Right cardiac atrium (tissue), 5 donors: ENCODE measurements at regions not wholly inside any gene's neighbourhood (a gene's known extent, or its start where the extent isn't known, plus 50 kb on each side); places are given as distances from the start of the nearest gene placed in this dataset.

Experiments used
- ATAC-seq, 2 donors: fragments of 200-7000 bp; cut with Tn5 transposase; one replicate each; pipeline versions ENCODE4 v1.8.0 to v1.9.1; 2020; ENCODE audit warnings: moderate library complexity in 2 of 2, mild to moderate bottlenecking in 1 of 2
- DNase-seq, 3 donors: peaks; one replicate each; pipeline ENCODE4 v3.0.0-alpha.2; 2020
- H3K27ac ChIP-seq: one replicate; pipeline ENCODE4 v1.5.1; 2013; ENCODE audit warnings: mild to moderate bottlenecking, low read length, control low read depth, moderate library complexity
- H3K27me3 ChIP-seq: one replicate; pipeline ENCODE4 v1.6.1; 2013; ENCODE audit not compliant: control insufficient read depth, insufficient read depth
- H3K4me1 ChIP-seq: one replicate; pipeline ENCODE4 v1.6.1; 2013; ENCODE audit warnings: low read length; ENCODE audit not compliant: control insufficient read depth, insufficient read depth
- H3K4me3 ChIP-seq: one replicate; pipeline ENCODE4 v1.5.1; 2013; ENCODE audit warnings: low read length, control low read depth
- H3K9me3 ChIP-seq: one replicate; pipeline ENCODE4 v1.6.1; 2013; ENCODE audit warnings: low read length; ENCODE audit not compliant: control insufficient read depth
- WGBS: extraction: QIAGEN DNeasy Blood & Tissue Kit; methylation state at CpG from one replicate; pipeline ENCODE4 v1.1.7; 2013; 5-methylcytosine and 5-hydroxymethylcytosine counted together
- intact Hi-C, 4 donors: fragments of 100-400 bp; cut with DNase I; formaldehyde crosslinking; loops; one replicate each; pipeline versions ENCODE4 v1.11.0 to v1.14.0; 2022 to 2023
- donor health status: healthy with polysubstance abuse.
- donor health status: DM: no; HTN: yes; CAD: no.
- donor health status: DM: no; HTN: no; CAD: no.
- donor health status: DM: no; HTN: yes; CAD: no; lungs with severe emphysema.
- donor health status: DM: yes; HTN: yes; CAD: no.

DNA sequence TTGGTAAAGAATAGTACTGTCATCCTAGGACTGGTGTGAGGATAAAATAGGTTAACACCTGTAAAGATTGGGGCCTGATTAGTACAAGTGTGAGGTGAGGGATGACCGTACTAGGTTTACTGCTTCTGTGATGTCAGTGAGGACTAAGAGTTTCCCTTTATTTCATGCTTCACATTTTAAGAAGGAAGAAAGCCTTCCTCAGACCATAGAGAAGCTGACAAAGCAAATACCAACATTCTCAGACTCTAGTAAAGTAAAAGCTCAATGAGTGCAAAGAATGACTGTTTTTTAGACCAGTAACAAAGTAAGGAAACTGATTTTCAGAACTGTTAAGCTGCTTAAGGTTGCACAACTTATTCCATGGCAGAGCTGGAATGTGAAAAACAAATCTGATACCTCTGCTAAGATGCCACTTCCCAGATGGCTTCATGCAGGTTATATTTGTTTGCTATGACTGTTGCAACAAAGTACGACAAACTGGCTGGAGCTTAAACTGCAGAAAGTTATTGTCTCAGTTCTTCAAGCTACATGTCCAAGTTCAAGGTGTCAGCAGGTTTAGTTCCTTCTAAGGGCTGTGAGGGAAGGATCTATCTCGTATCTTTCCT, 354.9 kb downstream of the RSL24D1 start:
- intact Hi-C loops, result no loop called here
- ATAC-seq, result no peak
- Histone ChIP-seq H3K9me3 (no peaks in the 10 kb centered on the region), H3K27ac (no peak overlapping the region), H3K4me1 (no peaks in the 10 kb centered on the region), H3K27me3 (no peaks in the 10 kb centered on the region), H3K4me3 (no peak overlapping the region)
- 81% methylated on average over 3 of the region's 3 CpGs for WGBS
- DNase-seq, result no peak

DNA sequence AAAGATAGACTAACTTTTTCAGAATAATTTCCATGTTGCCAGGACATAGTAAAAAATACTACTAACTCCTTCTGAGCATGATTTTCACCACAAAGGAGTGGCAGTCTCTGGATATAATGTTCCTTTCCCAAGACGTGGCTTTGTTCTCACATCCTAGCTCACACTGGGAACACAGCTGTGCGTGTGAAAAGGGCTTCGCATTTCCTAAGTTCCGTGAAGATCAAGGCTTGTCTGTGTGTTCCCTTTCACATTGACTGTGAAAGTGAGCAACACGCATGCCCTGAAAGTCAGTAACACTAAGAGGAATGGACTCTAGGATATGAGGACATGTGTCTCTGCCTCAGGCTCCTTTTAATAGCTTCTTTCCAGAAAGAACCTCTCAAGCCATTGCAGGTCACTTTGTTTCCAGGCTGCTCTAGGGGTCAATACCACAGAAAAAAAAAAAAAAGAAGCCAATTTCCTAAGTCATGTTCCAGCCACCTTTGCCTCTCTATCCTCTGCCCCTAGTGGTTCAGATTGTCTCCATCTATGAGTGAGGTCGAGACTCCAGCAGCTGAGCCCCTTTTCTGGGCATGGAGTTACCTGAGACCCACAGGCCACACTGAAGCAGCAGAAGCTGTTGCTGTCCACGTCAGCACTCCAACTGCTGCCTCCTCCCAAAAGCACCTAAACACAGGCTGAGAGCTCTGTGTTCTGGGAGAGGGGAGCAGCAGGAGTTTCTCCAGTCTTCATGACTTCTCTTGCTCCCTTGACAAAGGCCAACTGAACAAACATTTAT, 355.9 kb downstream of the RSL24D1 start:
- no peaks in the 10 kb centered on the region for H3K27me3 ChIP-seq
- no peak overlapping the region for H3K27ac ChIP-seq
- WGBS, result 63% methylated on average over 7 of the region's 7 CpGs
- DNase-seq, result no peak
- intact Hi-C loops, result no loop called here
- no peak overlapping the region for H3K4me3 ChIP-seq
- H3K9me3 ChIP-seq, result no peaks in the 10 kb centered on the region
- no peak for ATAC-seq
- H3K4me1 ChIP-seq, result no peaks in the 10 kb centered on the region

DNA sequence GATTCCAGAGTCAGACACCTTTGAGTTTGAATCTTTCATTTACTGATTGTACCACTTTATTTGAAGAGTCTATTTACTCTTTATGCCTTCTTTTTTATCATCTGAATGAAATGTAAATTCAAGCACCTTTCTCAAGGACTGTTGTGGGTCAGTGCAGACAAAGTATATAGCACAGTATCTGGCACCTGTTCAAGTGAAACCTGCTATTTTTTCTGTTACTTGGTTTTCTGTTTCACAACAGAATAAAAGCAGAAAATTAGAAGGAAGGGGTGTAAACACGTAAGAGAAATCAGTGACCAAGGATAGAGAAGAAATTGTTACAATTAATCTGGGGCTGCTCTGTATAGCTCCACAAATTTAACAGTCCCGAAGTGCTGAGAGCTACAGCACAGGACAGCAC, 357.4 kb downstream of the RSL24D1 start:
- intact Hi-C loops, result no loop called here
- no peaks in the 10 kb centered on the region for H3K4me1 ChIP-seq
- 63% methylated on average over 2 of the region's 2 CpGs for WGBS
- H3K27ac ChIP-seq, result no peak overlapping the region
- H3K27me3 ChIP-seq, result no peaks in the 10 kb centered on the region
- no peaks in the 10 kb centered on the region for H3K9me3 ChIP-seq
- no peak for ATAC-seq
- DNase-seq, result no peak
- no peak overlapping the region for H3K4me3 ChIP-seq

DNA sequence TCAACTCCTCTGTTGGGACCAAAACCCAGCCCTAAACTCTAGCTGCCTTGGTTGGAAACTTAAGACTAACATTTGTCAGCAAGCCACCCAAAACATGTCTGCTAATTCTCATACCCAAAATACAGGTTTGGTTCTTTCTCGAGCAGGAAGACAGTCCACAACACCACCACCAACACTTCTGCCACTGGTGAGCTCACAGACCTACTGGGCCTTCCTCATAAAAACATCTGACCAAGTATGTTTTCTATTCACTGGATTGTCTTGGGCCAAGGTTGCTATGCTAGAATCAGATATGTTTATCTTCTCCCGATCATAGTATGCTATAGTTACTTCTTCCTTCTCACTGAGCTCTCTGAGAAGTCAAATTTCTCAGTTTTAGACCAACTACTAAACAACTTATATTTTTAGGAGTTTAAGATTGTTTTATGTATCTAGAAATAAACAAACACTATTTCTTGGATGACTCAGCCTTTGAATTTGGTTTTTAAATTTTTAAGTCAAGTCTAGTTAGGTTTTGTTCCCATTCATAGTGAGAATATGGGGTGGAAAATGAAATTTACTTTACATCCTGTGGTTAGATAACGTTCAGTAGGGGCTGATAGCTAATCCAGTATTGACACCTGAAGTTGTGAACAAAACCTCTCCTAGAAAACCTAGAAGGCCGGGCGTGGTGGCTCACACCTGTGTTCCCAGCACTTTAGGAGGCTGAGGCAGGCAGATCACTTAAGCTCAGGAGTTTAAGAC, 360.5 kb downstream of the RSL24D1 start:
- WGBS, result 81% methylated on average over 5 of the region's 5 CpGs
- ATAC-seq, result no peak
- Histone ChIP-seq H3K27ac (no peak overlapping the region), H3K4me1 (no peaks in the 10 kb centered on the region), H3K4me3 (no peak overlapping the region), H3K27me3 (no peaks in the 10 kb centered on the region), H3K9me3 (no peaks in the 10 kb centered on the region)
- intact Hi-C loops, result no loop called here
- DNase-seq, result no peak

DNA sequence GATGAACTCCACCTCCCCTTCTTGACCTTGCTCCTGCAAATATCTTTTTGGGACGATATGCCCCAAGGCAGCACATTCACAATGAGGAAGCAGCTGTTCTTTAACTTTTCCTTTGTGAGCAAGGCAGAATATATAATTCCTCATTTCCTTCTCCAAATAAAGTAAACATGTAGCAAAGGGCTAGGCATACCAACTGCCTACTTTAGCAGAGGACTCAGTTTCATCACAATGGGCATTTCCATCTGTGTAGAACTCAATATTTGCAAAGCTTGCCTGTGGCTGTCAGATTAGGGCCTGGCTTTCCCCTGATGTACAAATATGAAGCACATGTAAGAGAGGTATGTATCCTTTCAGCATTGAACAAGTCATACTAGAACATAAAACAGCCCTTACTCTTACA, 366.9 kb downstream of the RSL24D1 start:
- no peaks in the 10 kb centered on the region for H3K9me3 ChIP-seq
- 28% methylated on average over 1 of the region's 1 CpG for WGBS
- intact Hi-C loops, result no loop called here
- no peaks in the 10 kb centered on the region for H3K27me3 ChIP-seq
- ATAC-seq (no peak), DNase-seq (no peak)
- H3K4me1 ChIP-seq, result no peaks in the 10 kb centered on the region
- H3K4me3 ChIP-seq, result no peak overlapping the region
- no peak overlapping the region for H3K27ac ChIP-seq

DNA sequence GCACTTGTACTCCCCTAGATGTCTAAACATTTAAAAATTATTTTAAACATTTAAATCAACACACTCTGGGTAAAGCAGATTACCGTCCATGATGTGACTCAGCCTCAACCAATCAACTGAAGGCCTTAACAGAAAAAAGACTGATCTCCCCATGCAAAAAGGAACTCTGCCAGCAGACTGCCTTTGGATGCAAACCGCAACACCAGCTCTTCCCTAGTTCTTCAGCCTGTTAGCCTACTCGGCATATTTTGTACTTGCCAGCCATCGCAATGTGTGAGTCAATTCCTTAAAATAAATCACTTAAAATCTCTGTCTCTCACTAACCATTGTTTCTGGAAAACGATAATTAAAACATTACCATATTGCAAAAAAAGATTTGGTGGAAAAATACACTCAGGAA, 375.9 kb downstream of the RSL24D1 start:
- Histone ChIP-seq H3K9me3 (no peaks in the 10 kb centered on the region), H3K4me1 (no peaks in the 10 kb centered on the region), H3K27me3 (no peaks in the 10 kb centered on the region), H3K4me3 (no peak overlapping the region), H3K27ac (no peak overlapping the region)
- intact Hi-C loops, result no loop called here
- DNase-seq, result peak in 1 of 3 donors; percentile 12
- WGBS, result 81% methylated on average over 5 of the region's 5 CpGs
- ATAC-seq, result peak in 1 of 2 donors; percentile 33

DNA sequence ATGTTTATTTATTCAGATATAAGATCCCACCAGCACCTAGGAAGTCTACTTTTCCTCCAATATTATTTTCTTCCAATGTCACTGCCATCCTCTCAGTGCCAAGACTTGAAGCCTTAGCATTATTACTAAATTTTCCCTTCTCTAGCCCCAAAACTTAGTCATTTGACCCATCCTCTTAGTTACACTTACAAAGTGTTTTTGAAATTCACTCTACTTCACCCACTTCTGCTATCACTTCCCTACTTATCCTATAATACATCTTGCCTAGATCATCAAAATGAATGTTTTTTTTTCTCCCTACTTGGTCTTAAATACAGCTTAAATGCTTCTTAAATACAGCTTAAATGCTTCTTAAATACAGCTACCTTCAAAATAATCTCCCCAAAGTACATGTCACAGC, 376.6 kb downstream of the RSL24D1 start:
- Histone ChIP-seq H3K4me3 (no peak overlapping the region), H3K27me3 (no peaks in the 10 kb centered on the region), H3K4me1 (no peaks in the 10 kb centered on the region), H3K27ac (no peak overlapping the region), H3K9me3 (no peaks in the 10 kb centered on the region)
- no peak for DNase-seq
- no peak for ATAC-seq
- intact Hi-C loops, result no loop called here

DNA sequence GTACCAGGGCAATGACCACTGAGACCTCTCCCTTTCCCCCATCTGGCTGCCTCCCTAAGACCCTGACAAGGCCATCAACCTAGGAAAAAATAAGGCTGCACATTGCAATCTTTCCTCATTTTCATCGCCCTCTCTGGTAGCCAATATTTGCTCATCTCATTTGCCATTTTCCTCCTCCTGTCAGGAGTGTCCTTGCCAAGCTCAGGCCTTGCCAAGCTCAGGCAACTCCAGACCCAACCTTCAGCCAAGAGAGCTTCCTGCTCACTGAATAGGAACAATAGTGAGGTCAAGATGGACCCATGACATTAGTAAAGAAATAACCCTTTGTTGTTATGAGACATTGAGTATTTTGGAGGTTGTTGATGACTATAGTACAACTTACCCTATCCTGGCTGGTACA, 380.3 kb downstream of the RSL24D1 start:
- intact Hi-C loops, result no loop called here
- H3K4me3 ChIP-seq, result no peak overlapping the region
- no peaks in the 10 kb centered on the region for H3K27me3 ChIP-seq
- H3K9me3 ChIP-seq, result peaks cover 3% of the 10 kb centered on the region
- no peaks in the 10 kb centered on the region for H3K4me1 ChIP-seq
- no peak for DNase-seq
- H3K27ac ChIP-seq, result no peak overlapping the region
- ATAC-seq, result no peak
- WGBS, result 77% methylated on average over 1 of the region's 1 CpG

DNA sequence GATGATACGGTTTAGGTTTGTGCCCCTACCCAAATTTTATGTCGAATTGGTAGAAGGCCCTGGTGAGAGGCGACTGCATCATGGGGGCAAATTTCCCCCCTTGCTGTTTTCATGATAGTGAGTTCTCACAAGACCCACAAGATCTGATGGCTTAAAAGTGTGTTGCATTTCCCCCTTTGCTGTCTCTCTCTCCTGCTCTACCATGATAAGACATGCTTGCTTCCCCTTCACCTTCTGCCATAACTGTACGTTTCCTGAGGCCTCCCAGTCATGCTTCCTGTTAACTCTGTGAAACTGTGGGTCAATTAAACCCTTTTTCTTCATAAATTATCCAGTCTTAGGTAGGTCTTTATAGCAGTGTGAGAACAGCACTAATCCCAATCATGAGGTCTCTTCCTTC, 381.2 kb downstream of the RSL24D1 start:
- DNase-seq (no peak), ATAC-seq (no peak)
- intact Hi-C loops, result no loop called here
- Histone ChIP-seq H3K27me3 (no peaks in the 10 kb centered on the region), H3K9me3 (peaks cover 3% of the 10 kb centered on the region), H3K4me3 (no peak overlapping the region), H3K27ac (no peak overlapping the region), H3K4me1 (no peaks in the 10 kb centered on the region)
- WGBS, result 75% methylated on average over 4 of the region's 4 CpGs

DNA sequence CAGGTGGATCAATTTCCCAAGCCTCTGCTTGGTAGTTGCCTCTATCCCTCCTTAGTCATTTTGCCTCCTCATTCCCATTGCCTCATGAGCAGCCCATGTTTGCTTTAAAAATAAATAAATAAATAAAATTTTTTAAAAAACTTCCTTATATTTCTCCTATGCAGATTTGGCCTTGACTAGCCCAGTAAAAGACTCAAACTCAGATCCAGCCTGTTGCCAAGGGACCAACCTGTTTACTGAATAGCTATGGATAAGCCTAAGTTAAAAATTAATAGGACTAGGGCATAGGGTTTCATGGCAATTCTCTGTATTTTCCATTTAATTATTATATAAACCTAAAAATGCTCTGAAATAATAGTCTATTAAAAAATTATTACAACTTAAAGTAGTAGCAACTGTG, 384.4 kb downstream of the RSL24D1 start:
- H3K4me3 ChIP-seq, result no peak overlapping the region
- H3K27me3 ChIP-seq, result no peaks in the 10 kb centered on the region
- DNase-seq (no peak), ATAC-seq (no peak)
- intact Hi-C loops, result no loop called here
- H3K9me3 ChIP-seq, result peaks cover 3% of the 10 kb centered on the region
- no peaks in the 10 kb centered on the region for H3K4me1 ChIP-seq
- no peak overlapping the region for H3K27ac ChIP-seq

DNA sequence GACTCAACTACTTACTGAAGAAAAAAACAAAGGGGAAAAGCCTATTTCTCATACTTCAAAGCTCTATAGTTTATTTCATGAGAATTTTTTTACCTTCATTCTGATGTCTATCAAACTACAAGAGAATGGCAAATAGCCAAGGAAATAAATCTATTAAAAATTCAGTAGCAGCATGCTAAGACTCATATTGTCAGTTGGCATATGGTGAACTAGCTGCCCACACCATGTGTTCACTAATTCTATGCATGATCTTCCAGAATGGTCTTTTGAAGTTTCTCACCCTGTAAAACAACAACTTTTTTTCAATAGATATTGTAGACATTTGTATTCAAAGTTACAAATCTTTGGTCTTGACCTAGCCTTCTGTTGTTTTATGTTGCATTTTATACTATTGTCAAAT, 386.2 kb downstream of the RSL24D1 start:
- H3K4me1 ChIP-seq, result no peaks in the 10 kb centered on the region
- DNase-seq, result no peak
- no peak overlapping the region for H3K4me3 ChIP-seq
- H3K9me3 ChIP-seq, result peaks cover 3% of the 10 kb centered on the region
- H3K27ac ChIP-seq, result no peak overlapping the region
- intact Hi-C loops, result no loop called here
- ATAC-seq, result no peak
- H3K27me3 ChIP-seq, result no peaks in the 10 kb centered on the region
